Stimulated activated CD4-positive, alpha-beta T cell treated with anti-CD3 and anti-CD28 coated beads, Interleukin-12 subunit alpha, Interleukin-12 subunit beta, amount 100 ng/mL, for 48 hours (primary cell): ENCODE measurements at regions not wholly inside any gene's neighbourhood (a gene's known extent, or its start where the extent isn't known, plus 50 kb on each side); places are given as distances from the start of the nearest gene placed in this dataset.
"Not testable (repeated sequence)": the region's sequence is repeated elsewhere in the genome, so short reads cannot be mapped to it uniquely, and the experiment has no call there.

Source experiments
- DNase-seq, 3 donors: peaks; one replicate each; pipeline ENCODE4 v3.0.0-alpha.2; 2020; ENCODE audit warnings: low read depth in 2 of 3, low spot score in 1 of 3

- DNase-seq = no peak
Measured at GRCh38 chr1:78715181-78715661, 65.6 kb downstream of the IFI44 start.

GRCh38 chr1:78716186-78716585 lies 66.6 kb downstream of the IFI44 start:
- DNase-seq = no peak

GRCh38 chr1:78718566-78718965 lies 68.9 kb downstream of the IFI44 start:
- no peak for DNase-seq

DNA sequence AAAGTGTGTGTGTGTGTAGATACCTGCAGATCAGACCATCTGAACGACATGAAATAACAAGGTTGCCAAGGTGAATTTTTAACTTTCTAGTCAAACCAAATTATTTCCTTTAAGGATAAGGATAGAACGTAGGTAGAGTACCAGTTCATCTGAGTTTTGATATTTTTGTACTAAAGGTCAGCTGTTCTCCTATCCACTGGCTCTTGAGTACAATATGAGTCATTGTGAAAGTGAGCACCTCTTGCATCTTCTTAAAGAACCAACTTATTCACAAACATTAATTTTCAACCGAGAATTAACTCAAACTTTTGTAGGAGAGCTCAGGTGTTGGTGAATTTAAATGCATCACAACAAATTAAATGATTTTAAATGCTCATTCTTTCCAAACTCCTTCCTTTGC lies 71.5 kb downstream of the IFI44 start:
- DNase-seq = no peak

- DNase-seq = no peak
Measured at GRCh38 chr1:78722105-78722504, 72.5 kb downstream of the IFI44 start.

GRCh38 chr1:78722521-78722920 lies 72.9 kb downstream of the IFI44 start:
- DNase-seq = no peak

DNA sequence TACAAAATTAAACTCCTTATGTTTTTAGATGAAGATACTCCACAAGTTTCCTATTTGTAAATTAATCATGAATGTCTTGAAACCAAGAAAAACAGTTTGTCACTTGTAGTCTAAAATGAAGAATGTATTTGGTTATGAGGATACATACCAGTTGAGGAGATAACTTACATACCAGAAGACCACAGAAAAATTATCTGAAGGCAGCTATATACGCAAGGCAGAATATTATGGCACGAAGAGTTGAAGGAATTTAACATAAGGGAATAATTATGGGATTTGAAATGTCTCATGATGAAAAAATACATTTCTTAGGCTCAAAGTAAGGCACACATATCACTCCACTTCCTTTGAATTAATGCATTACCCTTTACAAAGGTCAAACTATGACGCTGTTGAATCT lies 73.3 kb downstream of the IFI44 start:
- DNase-seq = no peak

GRCh38 chr1:78726686-78727085 lies 77.1 kb downstream of the IFI44 start:
- no peak for DNase-seq

DNA sequence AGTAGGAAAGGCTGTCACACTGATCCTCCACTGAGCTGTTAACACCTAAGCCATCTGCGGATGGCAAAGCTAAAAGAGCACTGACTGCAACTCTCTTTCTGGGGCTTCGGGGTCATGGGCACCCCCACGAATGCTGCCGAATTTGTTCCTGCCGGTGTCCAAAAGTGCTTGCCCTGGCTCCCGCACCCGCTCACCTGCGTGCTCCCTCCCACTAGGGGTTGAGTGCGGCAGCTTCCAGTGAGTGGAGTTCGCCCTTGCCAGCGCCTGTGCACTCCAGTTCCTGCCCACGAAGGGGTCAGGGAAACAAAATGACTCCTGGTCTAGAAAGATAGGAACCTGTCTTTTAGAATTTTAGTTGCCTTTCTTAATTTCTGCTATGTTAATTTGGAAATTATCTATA lies 78.7 kb downstream of the IFI44 start:
- no peak for DNase-seq

DNA sequence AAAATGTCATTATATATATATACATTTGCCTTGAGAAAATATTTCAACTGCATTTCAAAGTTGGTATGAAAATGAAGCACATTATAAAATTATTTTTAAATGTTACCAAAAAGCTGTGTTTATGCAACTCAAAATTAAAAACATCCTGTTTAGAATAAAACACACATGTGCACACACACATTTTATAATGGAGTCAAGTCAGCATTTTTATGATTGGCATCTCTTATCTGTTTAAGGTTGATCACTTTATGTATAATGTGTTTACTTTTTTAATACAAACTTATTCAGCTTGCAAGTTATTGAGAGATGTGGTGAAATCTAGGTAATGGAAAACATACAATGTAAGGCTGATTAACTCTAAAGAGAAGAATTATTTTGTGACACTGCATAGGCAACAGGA lies 80.4 kb downstream of the IFI44 start:
- DNase-seq = no peak

DNA sequence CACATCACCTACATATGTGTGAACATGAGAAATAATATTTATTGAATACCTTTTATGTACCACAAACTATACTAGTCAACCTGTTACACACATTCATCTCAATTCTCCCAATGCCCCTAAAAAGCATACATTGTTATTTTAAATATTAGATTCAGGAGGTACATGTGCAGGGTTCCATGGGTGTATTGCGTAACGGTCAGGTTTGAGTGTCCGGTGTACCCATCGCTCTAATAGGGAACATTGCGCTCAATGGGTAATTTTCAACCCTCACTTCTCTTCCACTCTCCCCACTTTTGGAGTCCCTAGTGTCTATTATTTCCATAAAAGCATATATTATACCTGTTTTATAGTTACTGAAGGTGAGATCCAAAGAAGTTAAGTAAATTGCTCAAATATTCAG lies 82.0 kb downstream of the IFI44 start:
- DNase-seq = no peak

GRCh38 chr1:78737241-78737640 lies 87.6 kb downstream of the IFI44 start:
- no peak for DNase-seq

- no peak for DNase-seq
Measured at GRCh38 chr1:78743626-78744025, 94.0 kb downstream of the IFI44 start.

DNA sequence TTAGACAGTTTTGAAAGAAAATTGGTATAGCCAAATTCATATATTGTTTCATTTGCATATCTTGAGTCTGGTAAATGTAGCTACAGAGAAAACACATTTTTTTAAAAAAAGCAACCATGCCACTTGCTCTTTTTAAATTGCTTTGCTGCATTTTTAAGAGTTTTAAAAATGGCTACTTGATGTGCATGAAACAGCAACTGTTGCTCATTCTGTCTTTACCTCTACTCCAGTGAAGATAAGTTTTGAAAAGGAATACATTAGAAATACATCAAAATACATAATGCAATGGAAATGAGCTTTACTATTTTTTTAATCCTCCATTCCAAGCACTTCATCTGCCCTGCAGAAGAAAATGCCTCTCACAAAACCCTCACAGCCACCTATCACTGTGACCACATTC lies 95.5 kb downstream of the IFI44 start:
- DNase-seq = no peak

GRCh38 chr1:78753679-78754078 lies 104.0 kb downstream of the IFI44 start:
- not testable (repeated sequence) for DNase-seq

- DNase-seq = no peak
Measured at GRCh38 chr1:78755986-78756385, 106.4 kb downstream of the IFI44 start.

DNA sequence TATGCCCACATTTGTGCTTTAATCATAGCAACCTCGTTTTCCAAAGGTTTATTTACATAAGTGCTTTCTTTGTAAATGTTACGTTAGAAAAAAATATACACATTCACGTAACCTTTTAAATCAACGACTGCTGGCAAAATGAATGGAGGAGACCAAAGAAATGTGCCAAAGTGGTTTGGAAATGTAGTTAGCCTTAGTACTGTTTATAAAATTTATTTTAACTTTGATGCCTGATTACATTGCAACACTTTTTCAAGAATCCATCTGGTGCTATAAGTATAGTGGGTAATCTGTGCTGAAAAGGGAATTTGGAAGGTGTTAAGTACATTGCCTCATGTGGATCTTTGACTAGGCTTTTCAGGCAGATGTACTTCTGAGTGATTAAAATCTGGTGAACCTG lies 108.9 kb downstream of the IFI44 start:
- DNase-seq = no peak

- DNase-seq = no peak
Measured at GRCh38 chr1:78759881-78760280, 110.2 kb downstream of the IFI44 start.

DNA sequence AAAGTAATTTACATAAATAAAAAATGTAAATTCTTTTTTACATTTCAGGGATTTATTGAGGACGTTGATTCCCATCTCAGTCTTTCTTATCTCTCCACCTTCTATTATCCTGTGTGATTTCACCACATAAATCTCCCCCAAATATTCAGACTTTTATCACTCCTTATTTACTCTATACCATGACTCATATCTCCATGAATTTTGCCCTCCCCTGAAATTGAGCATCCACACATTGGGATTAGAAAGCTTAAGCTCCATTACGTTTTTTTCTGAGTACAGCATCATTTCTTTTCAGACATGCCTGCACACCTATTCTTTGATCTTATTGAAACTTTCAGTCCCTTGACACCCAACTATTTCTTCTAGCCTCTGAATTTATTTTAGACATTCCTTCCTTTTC lies 111.2 kb downstream of the IFI44 start:
- no peak for DNase-seq

DNA sequence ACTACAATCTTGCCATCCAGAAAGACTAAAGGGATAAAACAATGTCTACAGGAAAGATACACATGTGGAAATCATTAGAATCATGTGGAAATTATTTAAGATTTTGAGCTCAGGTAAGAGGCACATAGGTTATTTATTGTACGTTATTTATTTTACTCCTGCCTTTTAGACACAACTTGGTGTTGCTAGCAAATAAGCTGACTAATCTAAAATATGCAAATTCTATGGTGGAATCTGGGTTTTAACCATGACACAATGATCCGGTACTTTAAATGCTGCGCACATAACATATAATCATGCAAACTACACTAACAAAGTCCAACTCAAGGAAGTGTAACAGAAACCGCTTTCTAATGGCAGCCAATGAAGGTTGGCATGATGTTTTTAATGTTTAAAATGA lies 112.5 kb downstream of the IFI44 start:
- DNase-seq = no peak

DNA sequence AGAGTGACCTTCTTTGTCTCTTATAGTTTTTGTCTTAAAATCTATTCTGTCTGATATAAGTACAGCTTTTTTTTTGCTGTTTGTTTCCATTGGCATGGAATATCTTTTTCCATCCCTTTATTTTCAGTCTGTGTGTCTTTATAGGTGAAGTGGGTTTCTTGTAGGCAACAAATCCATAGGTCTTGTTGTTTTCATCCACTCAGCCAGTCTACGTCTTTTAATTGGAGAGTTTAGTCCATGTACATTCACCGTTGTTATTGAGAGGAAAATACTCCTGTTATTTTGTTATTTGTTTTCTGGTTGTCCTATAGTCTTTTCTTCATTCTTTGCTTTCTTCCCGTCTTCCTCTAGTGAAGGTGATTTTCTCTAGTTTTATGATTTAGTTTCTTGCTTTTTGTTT lies 115.9 kb downstream of the IFI44 start:
- no peak for DNase-seq

DNA sequence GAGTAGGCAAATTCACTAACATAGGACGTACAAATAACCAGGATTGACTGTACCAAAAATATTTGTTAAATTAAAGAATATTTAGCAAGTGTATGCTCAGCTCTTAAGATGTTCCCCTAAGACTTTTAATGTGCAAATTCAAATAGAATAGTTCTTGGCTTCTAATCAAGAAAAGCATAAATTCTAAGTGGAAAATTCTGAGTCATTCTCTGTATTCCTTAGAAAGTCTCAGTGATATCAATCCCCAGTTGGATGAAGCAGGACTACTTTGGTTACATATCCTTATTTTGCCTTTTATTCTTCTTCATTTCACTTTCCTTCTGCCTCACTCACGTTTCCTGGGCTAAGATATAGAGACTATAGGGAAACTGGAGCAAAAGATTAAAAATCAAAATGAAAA lies 130.2 kb downstream of the IFI44 start:
- no peak for DNase-seq

DNA sequence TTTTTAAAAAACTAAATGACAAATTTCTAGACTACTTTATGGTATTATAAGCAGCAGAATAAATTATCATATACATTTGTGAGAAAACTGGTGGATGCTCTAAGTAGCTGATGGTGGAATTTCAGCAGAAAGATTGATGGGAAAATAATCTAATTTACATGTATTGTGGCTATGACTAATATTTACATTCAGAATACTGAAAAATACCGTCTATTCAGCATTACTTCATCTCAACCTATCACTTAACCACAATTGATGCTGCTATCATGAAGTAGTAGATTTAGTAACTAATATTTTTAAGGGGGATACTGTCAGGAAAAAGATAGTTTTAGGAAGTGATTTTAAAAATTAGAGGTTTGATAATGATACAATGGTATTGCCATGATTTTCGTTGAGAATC lies 137.9 kb downstream of the IFI44 start:
- DNase-seq = no peak

- DNase-seq = no peak
Measured at GRCh38 chr1:78790174-78790573, 140.5 kb downstream of the IFI44 start.
